ENCODE measurements at regions not wholly inside any gene's neighbourhood (a gene's known extent, or its start where the extent isn't known, plus 50 kb on each side); places are given as distances from the start of the nearest gene placed in this dataset.

GRCh38 chr14:26217778-26218177 lies 380.1 kb downstream of the NOVA1 start:
- no peaks in the 10 kb centered on the region for H3K4me1 ChIP-seq (ENCODE audit: control insufficient read depth in 2 of 2, insufficient read depth in 2 of 2, low read length in 2 of 2)
- H3K27me3 ChIP-seq (ENCODE audit: control insufficient read depth in 2 of 2, insufficient read depth in 1 of 2, low read length in 1 of 2), result no peaks in the 10 kb centered on the region
- 93% methylated on average over 2 of the region's 2 CpGs for WGBS
- no peaks in the 10 kb centered on the region for H3K9me3 ChIP-seq (ENCODE audit: control insufficient read depth in 2 of 2, insufficient read depth in 1 of 2, low read length in 1 of 2)
- no peak overlapping the region for H3K27ac ChIP-seq (ENCODE audit: low read depth in 1 of 2, low read length in 1 of 2)
- H3K4me3 ChIP-seq (ENCODE audit: low read length in 2 of 2), result no peak overlapping the region
- no peak for DNase-seq (ENCODE audit: low read depth in 6 of 9, low spot score in 9 of 9)
- H3K36me3 ChIP-seq (ENCODE audit: control insufficient read depth in 2 of 2, insufficient read depth in 2 of 2, low read length in 1 of 2), result no peaks in the 10 kb centered on the region

GRCh38 chr14:26216786-26217185 lies 381.0 kb downstream of the NOVA1 start:
- Histone ChIP-seq H3K36me3 (ENCODE audit: control insufficient read depth in 2 of 2, insufficient read depth in 2 of 2, low read length in 1 of 2) (no peaks in the 10 kb centered on the region), H3K4me1 (ENCODE audit: control insufficient read depth in 2 of 2, insufficient read depth in 2 of 2, low read length in 2 of 2) (no peaks in the 10 kb centered on the region), H3K27me3 (ENCODE audit: control insufficient read depth in 2 of 2, insufficient read depth in 1 of 2, low read length in 1 of 2) (no peaks in the 10 kb centered on the region), H3K27ac (ENCODE audit: low read depth in 1 of 2, low read length in 1 of 2) (no peak overlapping the region), H3K9me3 (ENCODE audit: control insufficient read depth in 2 of 2, insufficient read depth in 1 of 2, low read length in 1 of 2) (no peaks in the 10 kb centered on the region), H3K4me3 (ENCODE audit: low read length in 2 of 2) (no peak overlapping the region)
- 85% methylated on average over 5 of the region's 5 CpGs for WGBS
- no peak for DNase-seq (ENCODE audit: low read depth in 6 of 9, low spot score in 9 of 9)

GRCh38 chr14:26213846-26214575 lies 383.8 kb downstream of the NOVA1 start:
- no peaks in the 10 kb centered on the region for H3K4me1 ChIP-seq (ENCODE audit: control insufficient read depth in 2 of 2, insufficient read depth in 2 of 2, low read length in 2 of 2)
- 96% methylated on average over 1 of the region's 1 CpG for WGBS

GRCh38 chr14:26209699-26210098 lies 388.1 kb downstream of the NOVA1 start:
- no peaks in the 10 kb centered on the region for H3K36me3 ChIP-seq (ENCODE audit: control insufficient read depth in 2 of 2, insufficient read depth in 2 of 2, low read length in 1 of 2)
- WGBS, result 86% methylated on average over 2 of the region's 2 CpGs
- H3K4me3 ChIP-seq (ENCODE audit: low read length in 2 of 2), result no peak overlapping the region
- no peaks in the 10 kb centered on the region for H3K4me1 ChIP-seq (ENCODE audit: control insufficient read depth in 2 of 2, insufficient read depth in 2 of 2, low read length in 2 of 2)
- H3K27ac ChIP-seq (ENCODE audit: low read depth in 1 of 2, low read length in 1 of 2), result no peak overlapping the region
- peaks cover 3 to 8% of the 10 kb centered on the region in 2 donors for H3K27me3 ChIP-seq (ENCODE audit: control insufficient read depth in 2 of 2, insufficient read depth in 1 of 2, low read length in 1 of 2)
- DNase-seq (ENCODE audit: low read depth in 6 of 9, low spot score in 9 of 9), result no peak
- H3K9me3 ChIP-seq (ENCODE audit: control insufficient read depth in 2 of 2, insufficient read depth in 1 of 2, low read length in 1 of 2), result no peaks in the 10 kb centered on the region

More at GRCh38 chr14:26213846-26214575, 383.8 kb downstream of the NOVA1 start:
- Histone ChIP-seq H3K9me3 (ENCODE audit: control insufficient read depth in 2 of 2, insufficient read depth in 1 of 2, low read length in 1 of 2) (no peaks in the 10 kb centered on the region), H3K36me3 (ENCODE audit: control insufficient read depth in 2 of 2, insufficient read depth in 2 of 2, low read length in 1 of 2) (no peaks in the 10 kb centered on the region), H3K4me3 (ENCODE audit: low read length in 2 of 2) (no peak overlapping the region), H3K27ac (ENCODE audit: low read depth in 1 of 2, low read length in 1 of 2) (no peak overlapping the region), H3K27me3 (ENCODE audit: control insufficient read depth in 2 of 2, insufficient read depth in 1 of 2, low read length in 1 of 2) (no peaks in the 10 kb centered on the region)
- DNase-seq (ENCODE audit: low read depth in 6 of 9, low spot score in 9 of 9), result no peak

GRCh38 chr14:26206640-26207039 lies 391.2 kb downstream of the NOVA1 start:
- H3K27ac ChIP-seq (ENCODE audit: low read depth in 1 of 2, low read length in 1 of 2), result no peak overlapping the region
- WGBS, result 44% methylated on average over 2 of the region's 2 CpGs

GRCh38 chr14:26204728-26205479 lies 392.9 kb downstream of the NOVA1 start:
- H3K4me1 ChIP-seq (ENCODE audit: control insufficient read depth in 2 of 2, insufficient read depth in 2 of 2, low read length in 2 of 2), result no peaks in the 10 kb centered on the region
- no peak for DNase-seq (ENCODE audit: low read depth in 6 of 9, low spot score in 9 of 9)
- H3K27me3 ChIP-seq (ENCODE audit: control insufficient read depth in 2 of 2, insufficient read depth in 1 of 2, low read length in 1 of 2), result peaks cover 4 to 15% of the 10 kb centered on the region in 2 donors
- H3K9me3 ChIP-seq (ENCODE audit: control insufficient read depth in 2 of 2, insufficient read depth in 1 of 2, low read length in 1 of 2), result no peaks in the 10 kb centered on the region
- H3K36me3 ChIP-seq (ENCODE audit: control insufficient read depth in 2 of 2, insufficient read depth in 2 of 2, low read length in 1 of 2), result no peaks in the 10 kb centered on the region
- H3K4me3 ChIP-seq (ENCODE audit: low read length in 2 of 2), result no peak overlapping the region
- H3K27ac ChIP-seq (ENCODE audit: low read depth in 1 of 2, low read length in 1 of 2), result no peak overlapping the region
- 3% methylated on average over 48 of the region's 48 CpGs for WGBS

More at GRCh38 chr14:26206640-26207039, 391.2 kb downstream of the NOVA1 start:
- no peaks in the 10 kb centered on the region for H3K36me3 ChIP-seq (ENCODE audit: control insufficient read depth in 2 of 2, insufficient read depth in 2 of 2, low read length in 1 of 2)
- H3K27me3 ChIP-seq (ENCODE audit: control insufficient read depth in 2 of 2, insufficient read depth in 1 of 2, low read length in 1 of 2), result peaks cover 4 to 15% of the 10 kb centered on the region in 2 donors
- no peaks in the 10 kb centered on the region for H3K4me1 ChIP-seq (ENCODE audit: control insufficient read depth in 2 of 2, insufficient read depth in 2 of 2, low read length in 2 of 2)
- no peaks in the 10 kb centered on the region for H3K9me3 ChIP-seq (ENCODE audit: control insufficient read depth in 2 of 2, insufficient read depth in 1 of 2, low read length in 1 of 2)
- DNase-seq (ENCODE audit: low read depth in 6 of 9, low spot score in 9 of 9), result no peak
- H3K4me3 ChIP-seq (ENCODE audit: low read length in 2 of 2), result no peak overlapping the region

GRCh38 chr14:26204366-26204727 lies 393.5 kb downstream of the NOVA1 start:
- Histone ChIP-seq H3K36me3 (ENCODE audit: control insufficient read depth in 2 of 2, insufficient read depth in 2 of 2, low read length in 1 of 2) (no peaks in the 10 kb centered on the region), H3K4me3 (ENCODE audit: low read length in 2 of 2) (no peak overlapping the region), H3K27me3 (ENCODE audit: control insufficient read depth in 2 of 2, insufficient read depth in 1 of 2, low read length in 1 of 2) (peaks cover 4 to 15% of the 10 kb centered on the region in 2 donors), H3K27ac (ENCODE audit: low read depth in 1 of 2, low read length in 1 of 2) (no peak overlapping the region), H3K4me1 (ENCODE audit: control insufficient read depth in 2 of 2, insufficient read depth in 2 of 2, low read length in 2 of 2) (no peaks in the 10 kb centered on the region), H3K9me3 (ENCODE audit: control insufficient read depth in 2 of 2, insufficient read depth in 1 of 2, low read length in 1 of 2) (no peaks in the 10 kb centered on the region)
- 34% methylated on average over 5 of the region's 5 CpGs for WGBS
- no peak for DNase-seq (ENCODE audit: low read depth in 6 of 9, low spot score in 9 of 9)

- Histone ChIP-seq H3K4me3 (ENCODE audit: low read length in 2 of 2) (no peak overlapping the region), H3K27me3 (ENCODE audit: control insufficient read depth in 2 of 2, insufficient read depth in 1 of 2, low read length in 1 of 2) (peaks cover 4 to 15% of the 10 kb centered on the region in 2 donors), H3K36me3 (ENCODE audit: control insufficient read depth in 2 of 2, insufficient read depth in 2 of 2, low read length in 1 of 2) (no peaks in the 10 kb centered on the region), H3K4me1 (ENCODE audit: control insufficient read depth in 2 of 2, insufficient read depth in 2 of 2, low read length in 2 of 2) (no peaks in the 10 kb centered on the region), H3K27ac (ENCODE audit: low read depth in 1 of 2, low read length in 1 of 2) (no peak overlapping the region), H3K9me3 (ENCODE audit: control insufficient read depth in 2 of 2, insufficient read depth in 1 of 2, low read length in 1 of 2) (no peaks in the 10 kb centered on the region)
- 93% methylated on average over 3 of the region's 3 CpGs for WGBS
- DNase-seq (ENCODE audit: low read depth in 6 of 9, low spot score in 9 of 9), result no peak
Observed at GRCh38 chr14:26200687-26201086, 397.1 kb downstream of the NOVA1 start.

- no peaks in the 10 kb centered on the region for H3K4me1 ChIP-seq (ENCODE audit: control insufficient read depth in 2 of 2, insufficient read depth in 2 of 2, low read length in 2 of 2)
- DNase-seq (ENCODE audit: low read depth in 6 of 9, low spot score in 9 of 9), result peak in 1 of 9 donors; percentile 5
- no peak overlapping the region for H3K27ac ChIP-seq (ENCODE audit: low read depth in 1 of 2, low read length in 1 of 2)
- no peaks in the 10 kb centered on the region for H3K36me3 ChIP-seq (ENCODE audit: control insufficient read depth in 2 of 2, insufficient read depth in 2 of 2, low read length in 1 of 2)
- H3K9me3 ChIP-seq (ENCODE audit: control insufficient read depth in 2 of 2, insufficient read depth in 1 of 2, low read length in 1 of 2), result no peaks in the 10 kb centered on the region
- peaks cover 2 to 8% of the 10 kb centered on the region in 2 donors for H3K27me3 ChIP-seq (ENCODE audit: control insufficient read depth in 2 of 2, insufficient read depth in 1 of 2, low read length in 1 of 2)
- WGBS, result 21% methylated on average over 6 of the region's 6 CpGs
- no peak overlapping the region for H3K4me3 ChIP-seq (ENCODE audit: low read length in 2 of 2)
Observed at GRCh38 chr14:26199590-26200370, 398.1 kb downstream of the NOVA1 start.
